Kidney (tissue), 13 donors: ENCODE measurements at regions not wholly inside any gene's neighbourhood (a gene's known extent, or its start where the extent isn't known, plus 50 kb on each side); places are given as distances from the start of the nearest gene placed in this dataset.

ENCODE experiments used
- DNase-seq, 5 donors: peaks; one replicate each; pipeline ENCODE4 v3.0.0-alpha.2; 2013 to 2020
- FAIRE-seq: peaks from 2 replicates; lab custom pipeline; 2012; peaks lifted over from hg19 to GRCh38; lab: Jason Lieb, UNC
- H3K27ac ChIP-seq, 2 donors: one replicate each; pipeline ENCODE4 v1.7.0; 2013; ENCODE audit warnings: low read depth in 2 of 2, low read length in 2 of 2, inconsistent platforms in 1 of 2
- H3K27me3 ChIP-seq: one replicate; pipeline ENCODE4 v1.7.1; 2013; ENCODE audit warnings: low read length, inconsistent platforms; ENCODE audit not compliant: control insufficient read depth, insufficient read depth
- H3K36me3 ChIP-seq, 3 donors: one replicate each; pipeline versions ENCODE4 v1.7.0 to v1.7.1; 2013; ENCODE audit warnings: low read length in 3 of 3, control low read depth in 1 of 3, inconsistent platforms in 1 of 3; ENCODE audit not compliant: insufficient read depth in 3 of 3, control insufficient read depth in 2 of 3
- H3K4me1 ChIP-seq, 3 donors: one replicate each; pipeline versions ENCODE4 v1.7.0 to v1.7.1; 2013; ENCODE audit warnings: low read length in 3 of 3, inconsistent platforms in 1 of 3, low read depth in 1 of 3; ENCODE audit not compliant: control insufficient read depth in 2 of 3, insufficient read depth in 2 of 3
- H3K4me3 ChIP-seq, 3 donors: one replicate each; pipeline versions ENCODE4 v1.7.0 to v1.8.1; 2013; ENCODE audit warnings: low read length in 3 of 3, control low read depth in 1 of 3, inconsistent platforms in 1 of 3
- H3K9ac ChIP-seq, 3 donors: one replicate each; pipeline versions ENCODE4 v1.7.0 to v1.7.1; 2013; ENCODE audit warnings: low read length in 3 of 3, control low read depth in 1 of 3, inconsistent platforms in 1 of 3
- H3K9me3 ChIP-seq, 3 donors: one replicate each; pipeline versions ENCODE4 v1.7.0 to v1.7.1; 2013; ENCODE audit warnings: low read length in 3 of 3, control low read depth in 1 of 3, inconsistent platforms in 1 of 3; ENCODE audit not compliant: control insufficient read depth in 2 of 3, insufficient read depth in 1 of 3
- intact Hi-C: fragments of 100-400 bp; cut with DNase I; formaldehyde crosslinking; loops from one replicate; pipeline ENCODE4 v1.11.1; 2022
- TF ChIP-seq, protein P1 (sequence below): IDR thresholded peaks from 3 replicates; pipeline ENCODE4 v1.5.1; 2012; ENCODE audit warnings: mild to moderate bottlenecking, moderate library complexity, borderline replicate concordance; ENCODE audit not compliant: insufficient read depth; ENCODE audit errors: extremely low read depth
- donor health status: control.
- donor health status: control.
- donor health status: control.
- donor health status: control.
- donor health status: control.
- donor health status: DM: yes; HTN: yes; CAD: no.
- donor health status: Normal renal cell carcinoma (clear cell type).

DNA sequence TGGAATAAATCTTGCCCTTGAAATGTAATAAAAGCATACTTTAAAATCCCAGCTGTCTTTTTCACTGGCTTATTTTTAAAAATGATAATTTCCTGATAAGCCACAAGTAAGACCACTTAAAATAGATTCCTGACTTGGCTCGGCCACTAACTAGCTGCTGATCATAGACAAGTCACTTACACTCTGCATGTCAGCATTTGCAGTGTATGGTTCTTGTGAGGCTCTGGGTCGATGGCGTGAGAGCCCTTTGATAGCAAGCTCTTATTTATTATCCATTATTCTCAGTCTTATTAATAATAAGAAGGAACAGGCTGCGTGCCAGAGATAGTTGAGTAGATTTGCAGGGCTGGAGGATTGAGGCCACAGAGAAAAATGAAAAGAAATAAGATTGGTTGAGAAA is 110.7 kb upstream of the IL12B start:
- H3K9ac ChIP-seq, result no peak overlapping the region
- H3K27ac ChIP-seq, result no peak overlapping the region
- DNase-seq, result no peak
- no peaks in the 10 kb centered on the region for H3K36me3 ChIP-seq
- TF ChIP-seq, protein P1, sequence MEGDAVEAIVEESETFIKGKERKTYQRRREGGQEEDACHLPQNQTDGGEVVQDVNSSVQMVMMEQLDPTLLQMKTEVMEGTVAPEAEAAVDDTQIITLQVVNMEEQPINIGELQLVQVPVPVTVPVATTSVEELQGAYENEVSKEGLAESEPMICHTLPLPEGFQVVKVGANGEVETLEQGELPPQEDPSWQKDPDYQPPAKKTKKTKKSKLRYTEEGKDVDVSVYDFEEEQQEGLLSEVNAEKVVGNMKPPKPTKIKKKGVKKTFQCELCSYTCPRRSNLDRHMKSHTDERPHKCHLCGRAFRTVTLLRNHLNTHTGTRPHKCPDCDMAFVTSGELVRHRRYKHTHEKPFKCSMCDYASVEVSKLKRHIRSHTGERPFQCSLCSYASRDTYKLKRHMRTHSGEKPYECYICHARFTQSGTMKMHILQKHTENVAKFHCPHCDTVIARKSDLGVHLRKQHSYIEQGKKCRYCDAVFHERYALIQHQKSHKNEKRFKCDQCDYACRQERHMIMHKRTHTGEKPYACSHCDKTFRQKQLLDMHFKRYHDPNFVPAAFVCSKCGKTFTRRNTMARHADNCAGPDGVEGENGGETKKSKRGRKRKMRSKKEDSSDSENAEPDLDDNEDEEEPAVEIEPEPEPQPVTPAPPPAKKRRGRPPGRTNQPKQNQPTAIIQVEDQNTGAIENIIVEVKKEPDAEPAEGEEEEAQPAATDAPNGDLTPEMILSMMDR, result no peak
- H3K4me3 ChIP-seq, result no peak overlapping the region
- FAIRE-seq, result no peak
- no peaks in the 10 kb centered on the region for H3K9me3 ChIP-seq
- no peaks in the 10 kb centered on the region for H3K4me1 ChIP-seq
- no peaks in the 10 kb centered on the region for H3K27me3 ChIP-seq
- intact Hi-C loops, result loop anchor here (10.0 kb wide), 1 partner anchor 524 kb away; no protein-coding TSS in a partner anchor

DNA sequence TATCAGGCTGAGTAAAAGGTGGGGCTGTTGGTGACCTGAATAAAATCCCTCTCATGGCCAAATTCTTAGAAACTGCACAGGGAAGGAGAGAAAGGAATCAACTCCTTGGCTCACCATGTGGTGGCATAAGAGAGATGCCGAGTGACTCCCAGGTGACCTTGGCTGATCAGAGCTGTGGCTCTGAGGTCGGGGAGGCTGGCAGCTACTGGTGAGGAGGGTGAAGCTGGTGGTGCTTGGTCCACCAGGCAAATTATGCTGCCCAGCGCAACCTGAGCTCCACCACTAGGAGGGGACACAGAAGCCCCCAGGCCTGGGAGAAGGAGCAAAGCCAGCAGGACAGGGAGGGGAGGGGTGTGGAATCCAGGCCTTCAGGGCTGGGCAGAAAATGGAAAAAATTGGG is 111.2 kb upstream of the IL12B start:
- intact Hi-C loops, result loop anchor here (10.0 kb wide), 1 partner anchor 523 kb away; no protein-coding TSS in a partner anchor
- no peak for FAIRE-seq
- Histone ChIP-seq H3K36me3 (no peaks in the 10 kb centered on the region), H3K4me1 (no peaks in the 10 kb centered on the region), H3K27ac (no peak overlapping the region), H3K27me3 (no peaks in the 10 kb centered on the region), H3K9me3 (no peaks in the 10 kb centered on the region), H3K9ac (no peak overlapping the region), H3K4me3 (no peak overlapping the region)
- TF ChIP-seq, protein P1, result no peak
- peak; percentile 15 to 63 (median 39) for DNase-seq

DNA sequence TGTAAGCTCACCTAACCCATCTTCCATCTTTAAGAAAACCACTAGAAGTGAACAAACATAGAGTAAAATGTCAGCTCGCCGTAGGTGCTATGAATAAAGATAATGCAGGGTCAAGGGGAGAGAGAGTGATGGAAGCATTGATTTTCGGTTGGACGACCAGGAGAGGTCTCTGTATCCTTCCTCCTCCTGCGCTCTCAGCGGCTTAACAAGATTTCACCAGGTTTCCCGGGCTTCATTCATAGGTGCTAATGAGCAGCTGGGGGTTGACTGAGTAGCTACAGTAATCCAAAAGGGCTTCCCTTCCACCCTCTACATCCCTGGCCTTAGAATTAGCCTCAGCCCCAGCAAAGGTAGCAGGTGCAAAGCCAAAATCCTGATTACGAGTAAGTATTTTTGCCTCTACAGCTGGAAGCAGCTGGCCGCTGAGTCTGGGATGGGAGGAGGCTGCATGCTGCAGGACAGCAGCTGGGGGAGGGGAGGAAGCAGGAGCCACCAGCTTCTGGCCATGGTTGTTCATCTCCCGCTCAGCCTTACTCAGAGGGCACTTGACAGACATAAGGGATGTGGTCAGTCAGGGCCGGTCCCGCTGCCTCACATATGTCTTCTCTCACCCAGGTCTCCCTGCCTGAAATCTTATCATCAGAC is 112.0 kb upstream of the IL12B start:
- TF ChIP-seq, protein P1, result no peak
- no peak overlapping the region for H3K27ac ChIP-seq
- DNase-seq (peak; percentile 55 to 76 (median 58)), FAIRE-seq (no peak)
- H3K9ac ChIP-seq, result no peak overlapping the region
- H3K27me3 ChIP-seq, result no peaks in the 10 kb centered on the region
- H3K9me3 ChIP-seq, result no peaks in the 10 kb centered on the region
- no peaks in the 10 kb centered on the region for H3K36me3 ChIP-seq
- no peak overlapping the region for H3K4me3 ChIP-seq
- H3K4me1 ChIP-seq, result no peaks in the 10 kb centered on the region
- intact Hi-C loops, result loop anchor here (10.0 kb wide), 1 partner anchor 522 kb away; no protein-coding TSS in a partner anchor
